Esophagus muscularis mucosa (tissue), 4 donors: ENCODE measurements at regions not wholly inside any gene's neighbourhood (a gene's known extent, or its start where the extent isn't known, plus 50 kb on each side); places are given as distances from the start of the nearest gene placed in this dataset.

Source experiments
- DNase-seq: peaks from one replicate; pipeline ENCODE4 v3.0.0-alpha.2; 2017; ENCODE audit errors: extremely low spot score
- H3K27ac ChIP-seq, 4 donors: fragments of 200-600 bp; sonication (generic); replicated peaks in 1 of 4; 1 replicate in 3 of 4; 2 replicates in 1 of 4; pipeline ENCODE4 v1.5.1; 2016 to 2019; ENCODE audit warnings: mild to moderate bottlenecking in 1 of 4
- H3K27me3 ChIP-seq, 4 donors: fragments of 200-600 bp; sonication (generic); one replicate each; pipeline versions ENCODE4 v1.5.1 to v1.6.0; 2016 to 2019
- H3K36me3 ChIP-seq, 4 donors: fragments of 200-600 bp; sonication (generic); one replicate each; pipeline ENCODE4 v1.5.1; 2016 to 2019
- H3K4me1 ChIP-seq, 4 donors: fragments of 200-600 bp; sonication (generic); one replicate each; pipeline ENCODE4 v1.5.1; 2016 to 2019
- H3K4me3 ChIP-seq, 4 donors: fragments of 200-600 bp; sonication (generic); 1 replicate in 2 of 4; 2 replicates in 2 of 4; pipeline ENCODE4 v1.5.1; 2016 to 2019; ENCODE audit warnings: mild to moderate bottlenecking in 4 of 4, moderate library complexity in 1 of 4
- H3K9me3 ChIP-seq, 4 donors: fragments of 200-600 bp; sonication (generic); 1 replicate in 3 of 4; 2 replicates in 1 of 4; pipeline ENCODE4 v1.5.1; 2016 to 2019
- CTCF ChIP-seq, 3 experiments: fragments of 200-600 bp in 2 of 3; fragments of 450-650 bp in 1 of 3; sonication (generic) in 2 of 3; IDR thresholded peaks; one replicate each; pipeline ENCODE4 v1.5.1; 2017 to 2019; ENCODE audit warnings: antibody characterized with exemption in 3 of 3, mild to moderate bottlenecking in 2 of 3, moderate library complexity in 1 of 3
- EP300 ChIP-seq: sonication (generic); formaldehyde crosslinking; IDR thresholded peaks from one replicate; pipeline ENCODE4 v1.6.1; 2017; ENCODE audit warnings: antibody characterized with exemption
- POLR2A ChIP-seq: fragments of 450-650 bp; IDR thresholded peaks from one replicate; pipeline ENCODE4 v1.6.1; 2017; ENCODE audit warnings: antibody characterized with exemption, moderate library complexity, mild to moderate bottlenecking, low read depth
- POLR2AphosphoS5 ChIP-seq, 2 donors: sonication (generic); formaldehyde crosslinking; IDR thresholded peaks; one replicate each; pipeline ENCODE4 v1.6.1; 2017; ENCODE audit warnings: antibody characterized with exemption in 2 of 2
- WGBS: methylation state at CpG from one replicate; pipeline ENCODE4 v1.1.5; 2018; 5-methylcytosine and 5-hydroxymethylcytosine counted together
- intact Hi-C: fragments of 100-400 bp; cut with DNase I; formaldehyde crosslinking; loops from one replicate; pipeline ENCODE4 v1.15.1; 2023

- H3K27ac ChIP-seq, result no peak overlapping the region
These were observed 1112.3 kb downstream of the KCNT2 start for GRCh38 chr1:195495720-195496635.

GRCh38 chr1:195482137-195482536 lies 1126.1 kb downstream of the KCNT2 start:
- no peak for DNase-seq
- no peaks in the 10 kb centered on the region for H3K36me3 ChIP-seq
- TF ChIP-seq POLR2A, result no peak
- TF ChIP-seq EP300, result no peak
- TF ChIP-seq POLR2AphosphoS5 (IDR thresholded peaks at IDR 0.05), result no peak
- no peak for TF ChIP-seq CTCF (IDR thresholded peaks at IDR 0.05)
- H3K4me3 ChIP-seq, result no peak overlapping the region
- 98% methylated on average over 6 of the region's 6 CpGs for WGBS
- no peaks in the 10 kb centered on the region for H3K9me3 ChIP-seq
- H3K27ac ChIP-seq, result no peak overlapping the region
- intact Hi-C loops, result no loop called here
- no peaks in the 10 kb centered on the region for H3K27me3 ChIP-seq
- H3K4me1 ChIP-seq, result no peaks in the 10 kb centered on the region

More at GRCh38 chr1:195495720-195496635, 1112.3 kb downstream of the KCNT2 start:
- Histone ChIP-seq H3K4me1 (no peaks in the 10 kb centered on the region), H3K9me3 (no peaks in the 10 kb centered on the region), H3K4me3 (no peak overlapping the region), H3K36me3 (no peaks in the 10 kb centered on the region), H3K27me3 (no peaks in the 10 kb centered on the region)
- no peak for TF ChIP-seq POLR2A
- no peak for TF ChIP-seq EP300
- no peak for TF ChIP-seq CTCF (IDR thresholded peaks at IDR 0.05)
- no peak for TF ChIP-seq POLR2AphosphoS5 (IDR thresholded peaks at IDR 0.05)
- WGBS, result 56% methylated on average over 5 of the region's 5 CpGs
- intact Hi-C loops, result no loop called here
- no peak for DNase-seq

GRCh38 chr1:195481293-195481692 lies 1126.9 kb downstream of the KCNT2 start:
- Histone ChIP-seq H3K4me1 (no peaks in the 10 kb centered on the region), H3K27me3 (no peaks in the 10 kb centered on the region), H3K36me3 (no peaks in the 10 kb centered on the region), H3K9me3 (no peaks in the 10 kb centered on the region), H3K4me3 (no peak overlapping the region), H3K27ac (no peak overlapping the region)
- 93% methylated on average over 3 of the region's 3 CpGs for WGBS
- DNase-seq, result no peak
- intact Hi-C loops, result no loop called here
- TF ChIP-seq CTCF (IDR thresholded peaks at IDR 0.05) (no peak), POLR2A (no peak), POLR2AphosphoS5 (IDR thresholded peaks at IDR 0.05) (no peak), EP300 (no peak)

GRCh38 chr1:195475568-195475967 lies 1132.7 kb downstream of the KCNT2 start:
- WGBS, result 90% methylated on average over 1 of the region's 1 CpG
- H3K4me3 ChIP-seq, result no peak overlapping the region

More at GRCh38 chr1:195475568-195475967, 1132.7 kb downstream of the KCNT2 start:
- H3K27ac ChIP-seq, result no peak overlapping the region
- TF ChIP-seq EP300, result no peak
- TF ChIP-seq CTCF (IDR thresholded peaks at IDR 0.05), result no peak
- TF ChIP-seq POLR2A, result no peak
- no peak for TF ChIP-seq POLR2AphosphoS5 (IDR thresholded peaks at IDR 0.05)
- no peaks in the 10 kb centered on the region for H3K36me3 ChIP-seq
- no peaks in the 10 kb centered on the region for H3K27me3 ChIP-seq
- no peaks in the 10 kb centered on the region for H3K9me3 ChIP-seq
- intact Hi-C loops, result no loop called here
- no peaks in the 10 kb centered on the region for H3K4me1 ChIP-seq
- no peak for DNase-seq
